Choroid plexus epithelial cell (primary cell): ENCODE measurements at regions not wholly inside any gene's neighbourhood (a gene's known extent, or its start where the extent isn't known, plus 50 kb on each side); places are given as distances from the start of the nearest gene placed in this dataset.

Source experiments
- DNase-seq: peaks from one replicate; pipeline ENCODE4 v3.0.0-alpha.2; 2010; ENCODE audit warnings: low read depth
- H3K4me3 ChIP-seq: 2 replicates; pipeline ENCODE4 v1.5.1; 2011; ENCODE audit warnings: low read depth, mild to moderate bottlenecking, control low read depth, low read length, moderate library complexity
- TF ChIP-seq, protein P1 (sequence below): conservative IDR thresholded peaks from 2 replicates; pipeline ENCODE4 v1.5.1; 2011; ENCODE audit warnings: low read depth, mild to moderate bottlenecking, control low read depth, inconsistent platforms, low read length, moderate library complexity

DNA sequence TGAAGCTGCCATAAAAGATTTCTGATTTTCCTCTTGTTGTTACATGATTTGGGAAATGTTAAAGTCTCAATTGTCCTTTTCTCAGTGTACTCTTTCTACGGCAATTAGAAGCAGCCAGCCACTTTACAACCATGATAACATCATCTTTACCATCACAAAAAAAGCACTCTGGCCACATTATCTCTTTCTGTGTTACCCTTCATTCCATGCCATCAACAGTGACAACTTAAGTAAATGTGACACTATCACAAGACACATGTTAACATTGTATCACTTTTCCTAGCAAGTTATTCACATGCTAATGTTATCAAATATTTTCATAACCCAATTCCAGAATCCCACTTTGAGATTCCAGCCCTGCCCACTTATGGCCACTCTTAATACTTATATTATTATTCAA, 131.2 kb downstream of the TMX3 start:
- no peak overlapping the region for H3K4me3 ChIP-seq
- TF ChIP-seq, protein P1, sequence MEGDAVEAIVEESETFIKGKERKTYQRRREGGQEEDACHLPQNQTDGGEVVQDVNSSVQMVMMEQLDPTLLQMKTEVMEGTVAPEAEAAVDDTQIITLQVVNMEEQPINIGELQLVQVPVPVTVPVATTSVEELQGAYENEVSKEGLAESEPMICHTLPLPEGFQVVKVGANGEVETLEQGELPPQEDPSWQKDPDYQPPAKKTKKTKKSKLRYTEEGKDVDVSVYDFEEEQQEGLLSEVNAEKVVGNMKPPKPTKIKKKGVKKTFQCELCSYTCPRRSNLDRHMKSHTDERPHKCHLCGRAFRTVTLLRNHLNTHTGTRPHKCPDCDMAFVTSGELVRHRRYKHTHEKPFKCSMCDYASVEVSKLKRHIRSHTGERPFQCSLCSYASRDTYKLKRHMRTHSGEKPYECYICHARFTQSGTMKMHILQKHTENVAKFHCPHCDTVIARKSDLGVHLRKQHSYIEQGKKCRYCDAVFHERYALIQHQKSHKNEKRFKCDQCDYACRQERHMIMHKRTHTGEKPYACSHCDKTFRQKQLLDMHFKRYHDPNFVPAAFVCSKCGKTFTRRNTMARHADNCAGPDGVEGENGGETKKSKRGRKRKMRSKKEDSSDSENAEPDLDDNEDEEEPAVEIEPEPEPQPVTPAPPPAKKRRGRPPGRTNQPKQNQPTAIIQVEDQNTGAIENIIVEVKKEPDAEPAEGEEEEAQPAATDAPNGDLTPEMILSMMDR = no peak
- no peak for DNase-seq

DNA sequence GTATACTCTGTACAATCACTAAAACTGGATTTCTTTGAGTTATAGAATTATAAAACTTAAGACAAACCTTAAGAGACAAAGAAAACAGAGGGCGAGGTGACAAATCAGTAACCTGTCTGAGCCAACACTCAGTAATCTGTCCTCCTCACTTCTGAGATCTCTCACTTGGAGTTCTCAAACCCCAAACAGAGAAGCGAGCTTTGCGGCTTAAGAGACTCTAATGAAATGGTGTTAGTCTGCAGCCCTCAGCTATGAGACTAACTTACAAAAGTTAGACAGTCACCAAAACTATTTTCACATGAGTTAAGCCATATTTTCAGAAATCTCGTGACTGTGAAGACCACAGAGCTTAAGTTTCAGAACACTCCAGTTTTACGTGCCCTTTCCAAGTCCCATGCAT, 140.6 kb downstream of the TMX3 start:
- no peak for DNase-seq
- TF ChIP-seq, protein P1 = no peak
- H3K4me3 ChIP-seq = no peak overlapping the region

GRCh38 chr18:68569936-68570335, 145.0 kb downstream of the TMX3 start:
- TF ChIP-seq, protein P1 = no peak
- H3K4me3 ChIP-seq = no peak overlapping the region
- DNase-seq = no peak

DNA sequence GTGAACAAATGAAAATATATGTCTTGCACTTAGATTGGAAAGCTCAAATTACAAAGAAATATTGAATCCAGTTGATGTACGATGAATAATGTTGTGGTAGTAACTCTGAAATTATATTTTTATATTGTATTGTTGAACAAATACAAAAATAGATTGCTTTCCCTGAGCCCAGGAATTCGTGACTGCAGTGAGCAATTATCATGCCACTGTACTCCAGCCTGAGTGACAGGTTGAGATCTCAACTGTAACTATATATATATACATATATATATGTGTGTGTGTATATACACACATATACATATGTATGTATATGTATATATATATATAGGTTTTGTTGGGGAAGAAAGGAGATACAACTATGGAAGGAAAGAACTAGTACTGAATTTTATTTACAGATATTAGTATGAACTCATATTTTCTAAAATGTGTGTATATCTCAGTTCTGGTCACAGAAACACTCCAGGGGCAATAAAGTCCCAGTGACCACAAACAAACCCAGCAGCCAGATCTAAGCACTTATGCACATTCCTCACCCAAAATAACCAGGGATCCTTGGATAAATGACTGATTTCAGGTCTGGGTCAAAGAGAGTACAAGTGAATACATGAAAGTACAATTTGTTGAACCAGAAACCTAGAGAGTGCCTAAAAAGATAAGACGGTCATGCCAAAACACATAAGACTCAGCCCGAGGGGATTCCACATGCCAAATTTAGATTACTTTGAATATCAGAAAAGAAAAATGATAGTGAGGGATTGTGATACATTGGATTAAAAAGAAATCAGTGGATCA, 146.3 kb downstream of the TMX3 start:
- DNase-seq = no peak
- TF ChIP-seq, protein P1 = no peak
- H3K4me3 ChIP-seq = no peak overlapping the region

DNA sequence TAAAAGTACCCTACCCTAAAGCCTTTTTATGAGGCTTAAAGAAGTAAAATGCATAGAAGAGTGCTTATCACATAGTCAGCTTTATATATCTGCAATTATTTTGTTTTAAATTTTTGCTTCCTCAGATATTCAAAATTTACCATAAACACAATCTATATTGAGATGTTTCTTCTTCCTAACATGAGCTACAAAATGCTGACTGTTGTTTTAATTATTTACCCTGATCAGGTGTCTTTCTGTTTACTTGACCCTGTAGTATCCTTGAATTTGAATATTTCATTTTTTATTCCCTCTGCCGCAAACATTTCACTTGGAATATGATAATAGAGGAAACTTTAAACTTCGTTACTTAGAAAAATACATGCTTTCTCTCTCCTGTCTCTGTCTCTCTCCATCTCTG, 147.9 kb downstream of the TMX3 start:
- DNase-seq = no peak
- H3K4me3 ChIP-seq = no peak overlapping the region
- TF ChIP-seq, protein P1 = no peak

DNA sequence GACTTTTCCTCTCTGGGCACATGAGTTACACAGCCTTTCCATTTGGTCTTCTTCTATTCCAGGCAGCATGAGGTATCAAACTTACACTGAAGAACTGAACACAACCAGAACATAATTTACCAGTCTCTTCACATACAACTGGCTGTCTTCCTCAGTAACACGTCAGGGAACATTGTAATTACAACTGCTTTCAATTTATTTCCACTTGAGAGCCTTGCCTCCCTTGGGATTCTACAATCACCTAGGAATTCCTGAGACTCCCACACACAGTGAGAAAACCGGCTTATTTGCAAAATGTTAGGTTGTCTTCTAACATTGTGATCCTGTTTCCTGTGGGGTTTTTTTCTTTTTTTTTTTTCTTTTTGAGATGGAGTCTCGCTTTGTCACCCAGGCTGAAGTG, 149.9 kb downstream of the TMX3 start:
- DNase-seq = no peak
- TF ChIP-seq, protein P1 = no peak
- H3K4me3 ChIP-seq = no peak overlapping the region

GRCh38 chr18:68564351-68564750, 150.6 kb downstream of the TMX3 start:
- DNase-seq = no peak
- no peak overlapping the region for H3K4me3 ChIP-seq
- TF ChIP-seq, protein P1 = no peak
